BLaER1 (cell line): ENCODE measurements at regions not wholly inside any gene's neighbourhood (a gene's known extent, or its start where the extent isn't known, plus 50 kb on each side); places are given as distances from the start of the nearest gene placed in this dataset.
A peak's percentile ranks its signal among the peaks of the same experiment; 100 is the strongest.
"Not testable (repeated sequence)": the region's sequence is repeated elsewhere in the genome, so short reads cannot be mapped to it uniquely, and the experiment has no call there.

Experiments used
- H3K27ac ChIP-seq: shearing (Covaris generic); formaldehyde crosslinking; 2 replicates; pipeline ENCODE4 v1.8.1; 2022
- H3K27me3 ChIP-seq: shearing (Covaris generic); formaldehyde crosslinking; 2 replicates; pipeline ENCODE4 v1.8.1; 2022
- H3K36me3 ChIP-seq: shearing (Covaris generic); formaldehyde crosslinking; 2 replicates; pipeline ENCODE4 v1.8.1; 2022
- H3K4me1 ChIP-seq: shearing (Covaris generic); formaldehyde crosslinking; 2 replicates; pipeline ENCODE4 v1.8.1; 2022
- H3K4me2 ChIP-seq: shearing (Covaris generic); formaldehyde crosslinking; 2 replicates; pipeline ENCODE4 v1.8.1; 2022
- H3K4me3 ChIP-seq: shearing (Covaris generic); formaldehyde crosslinking; 2 replicates; pipeline ENCODE4 v1.8.1; 2022
- H3K9ac ChIP-seq: shearing (Covaris generic); formaldehyde crosslinking; 2 replicates; pipeline ENCODE4 v1.8.1; 2022
- H3K9me3 ChIP-seq: shearing (Covaris generic); formaldehyde crosslinking; 2 replicates; pipeline ENCODE4 v1.8.1; 2022
- H4K20me1 ChIP-seq: shearing (Covaris generic); formaldehyde crosslinking; 2 replicates; pipeline ENCODE4 v1.8.1; 2022
- Cebpa-rat ChIP-seq: shearing (Covaris generic); IDR thresholded peaks from 2 replicates; pipeline ENCODE4 v1.8.1; 2022

GRCh38 chr5:91950328-91950727, 567.2 kb upstream of the ARRDC3 start:
- Histone ChIP-seq H3K4me1 (peaks cover 44% of the 10 kb centered on the region), H4K20me1 (no peaks in the 10 kb centered on the region), H3K4me2 (no peak overlapping the region), H3K9ac (no peak overlapping the region), H3K36me3 (no peaks in the 10 kb centered on the region), H3K27me3 (no peaks in the 10 kb centered on the region), H3K4me3 (no peak overlapping the region), H3K27ac (no peak overlapping the region), H3K9me3 (peaks cover 31% of the 10 kb centered on the region)
- no peak for TF ChIP-seq Cebpa-rat

GRCh38 chr5:91946870-91947269, 563.8 kb upstream of the ARRDC3 start:
- Histone ChIP-seq H3K9ac (no peak overlapping the region), H3K27me3 (no peaks in the 10 kb centered on the region), H4K20me1 (no peaks in the 10 kb centered on the region), H3K4me3 (peak overlapping the region; percentile 15; the same call in 1 of the 2 replicates), H3K4me2 (peak overlapping the region; percentile 76), H3K9me3 (peaks cover 28% of the 10 kb centered on the region), H3K36me3 (no peaks in the 10 kb centered on the region), H3K27ac (no peak overlapping the region; the same call in 1 of the 2 replicates), H3K4me1 (peaks cover 28% of the 10 kb centered on the region)
- no peak for TF ChIP-seq Cebpa-rat

DNA sequence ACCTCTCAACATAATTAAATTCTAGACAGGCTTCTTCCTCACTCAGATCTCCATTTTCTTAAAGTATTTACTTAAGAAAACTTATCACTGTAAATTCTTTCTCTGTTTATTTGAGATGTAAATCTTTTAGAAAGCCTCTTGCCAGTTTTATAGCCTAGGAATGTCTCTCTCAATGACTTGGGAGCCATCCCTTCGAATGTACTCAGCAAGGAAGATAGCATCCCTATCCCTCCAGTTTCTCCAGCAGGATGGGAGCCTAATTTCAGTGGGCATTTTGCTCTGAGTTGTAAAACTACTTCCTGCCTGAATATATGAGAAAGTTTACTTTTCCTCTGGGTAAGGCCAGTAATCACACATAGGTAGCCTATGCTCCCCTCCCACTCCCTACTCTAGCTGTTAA, 558.5 kb upstream of the ARRDC3 start:
- Histone ChIP-seq H3K4me1 (peaks cover 9% of the 10 kb centered on the region), H3K9ac (no peak overlapping the region), H3K9me3 (peaks cover 4% of the 10 kb centered on the region; the same call in 1 of the 2 replicates), H3K4me2 (no peak overlapping the region), H3K27me3 (no peaks in the 10 kb centered on the region), H3K27ac (no peak overlapping the region), H3K36me3 (no peaks in the 10 kb centered on the region), H4K20me1 (no peaks in the 10 kb centered on the region), H3K4me3 (no peak overlapping the region)
- no peak for TF ChIP-seq Cebpa-rat

DNA sequence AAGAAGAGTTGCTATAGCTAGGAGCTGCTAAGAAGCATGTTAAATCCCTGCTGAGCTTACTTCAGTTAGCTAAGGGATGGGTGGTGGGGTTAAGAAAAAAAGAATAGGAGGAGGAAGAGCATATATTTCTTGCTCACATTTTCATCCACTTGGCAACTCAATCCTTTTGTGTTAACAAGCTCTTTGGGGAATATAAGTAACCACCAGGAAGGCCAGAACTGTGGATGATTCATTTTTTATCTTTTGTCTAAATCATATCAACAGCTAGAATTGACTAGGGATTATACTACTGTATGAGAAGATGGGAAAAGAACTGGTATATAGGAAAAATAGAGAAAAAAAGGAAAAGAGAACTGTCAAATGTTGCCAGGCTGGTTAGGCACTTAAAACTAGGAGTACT, 555.3 kb upstream of the ARRDC3 start:
- H4K20me1 ChIP-seq = no peaks in the 10 kb centered on the region
- no peaks in the 10 kb centered on the region for H3K27me3 ChIP-seq
- H3K27ac ChIP-seq = no peak overlapping the region
- no peak overlapping the region for H3K4me3 ChIP-seq
- H3K36me3 ChIP-seq = no peaks in the 10 kb centered on the region
- H3K4me1 ChIP-seq = no peaks in the 10 kb centered on the region
- no peak for TF ChIP-seq Cebpa-rat
- H3K9ac ChIP-seq = no peak overlapping the region
- H3K9me3 ChIP-seq = no peaks in the 10 kb centered on the region
- H3K4me2 ChIP-seq = no peak overlapping the region

GRCh38 chr5:91937121-91937520, 554.0 kb upstream of the ARRDC3 start:
- Histone ChIP-seq H3K9ac (no peak overlapping the region), H3K27me3 (no peaks in the 10 kb centered on the region), H3K36me3 (no peaks in the 10 kb centered on the region), H3K9me3 (no peaks in the 10 kb centered on the region), H3K4me1 (no peaks in the 10 kb centered on the region), H3K27ac (no peak overlapping the region), H3K4me3 (no peak overlapping the region), H3K4me2 (no peak overlapping the region), H4K20me1 (no peaks in the 10 kb centered on the region)
- TF ChIP-seq Cebpa-rat = no peak

DNA sequence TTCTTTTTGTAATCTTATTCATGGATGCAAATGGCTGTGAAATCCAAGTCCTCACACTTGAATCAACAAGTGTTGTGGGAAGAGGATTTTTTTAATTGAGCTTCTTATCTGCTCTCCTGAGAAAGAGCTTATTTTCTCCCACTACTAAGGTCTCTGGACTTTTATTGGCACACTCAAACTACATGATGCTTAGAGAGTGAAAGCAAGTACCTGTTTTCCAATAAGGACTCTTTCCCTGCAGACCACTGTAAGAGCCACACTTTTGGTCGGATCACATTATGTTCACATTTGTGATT, 546.4 kb upstream of the ARRDC3 start:
- H3K27ac ChIP-seq = no peak overlapping the region

DNA sequence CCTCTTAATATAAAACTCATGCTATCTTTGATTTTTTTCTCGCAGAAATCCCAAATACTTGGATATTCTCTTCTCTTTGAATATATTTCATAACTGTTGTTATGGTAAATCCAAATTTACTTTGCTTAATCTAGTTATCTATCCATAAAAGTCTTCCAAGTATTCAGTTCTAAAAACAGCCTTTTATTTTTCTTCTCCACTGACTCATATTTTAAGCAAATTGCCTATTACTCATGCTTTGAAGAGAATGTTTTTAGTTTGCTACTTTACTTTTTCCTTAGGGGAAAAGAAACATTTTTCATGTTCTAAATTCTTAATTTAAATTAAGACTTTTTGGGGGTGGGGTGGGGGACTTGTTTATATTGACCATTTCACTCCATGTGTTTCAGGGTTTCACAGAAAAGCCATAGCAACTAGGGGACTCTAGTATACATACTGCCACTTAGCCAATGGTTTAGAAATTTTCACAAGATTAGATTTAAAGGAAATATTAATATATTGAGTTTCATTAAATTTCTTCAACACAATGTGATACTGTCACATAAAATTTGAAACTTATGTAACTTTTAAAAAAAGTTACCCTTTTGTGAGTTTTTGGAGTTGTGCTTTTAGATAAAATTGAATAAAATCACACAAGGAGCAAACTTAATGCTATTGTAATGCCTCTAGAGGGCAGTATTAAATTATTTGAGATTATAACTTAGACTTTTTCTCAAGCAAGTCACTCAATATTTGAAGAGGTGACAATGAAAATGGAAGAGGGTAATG, 545.8 kb upstream of the ARRDC3 start:
- TF ChIP-seq Cebpa-rat = no peak

More for the DNA sequence above, 546.4 kb upstream of the ARRDC3 start:
- Histone ChIP-seq H3K9me3 (no peaks in the 10 kb centered on the region), H3K9ac (no peak overlapping the region), H3K4me3 (no peak overlapping the region), H3K4me2 (no peak overlapping the region), H3K4me1 (no peaks in the 10 kb centered on the region), H3K36me3 (no peaks in the 10 kb centered on the region), H3K27me3 (no peaks in the 10 kb centered on the region), H4K20me1 (no peaks in the 10 kb centered on the region)
- no peak for TF ChIP-seq Cebpa-rat

GRCh38 chr5:91927439-91927838, 544.3 kb upstream of the ARRDC3 start:
- no peak overlapping the region for H3K4me2 ChIP-seq
- no peaks in the 10 kb centered on the region for H3K9me3 ChIP-seq

More for the DNA sequence above, 545.8 kb upstream of the ARRDC3 start:
- H3K9me3 ChIP-seq = no peaks in the 10 kb centered on the region
- no peak overlapping the region for H3K9ac ChIP-seq
- H3K4me1 ChIP-seq = no peaks in the 10 kb centered on the region
- H3K4me2 ChIP-seq = no peak overlapping the region
- no peaks in the 10 kb centered on the region for H3K27me3 ChIP-seq
- H3K27ac ChIP-seq = no peak overlapping the region
- no peak overlapping the region for H3K4me3 ChIP-seq
- H4K20me1 ChIP-seq = no peaks in the 10 kb centered on the region
- no peaks in the 10 kb centered on the region for H3K36me3 ChIP-seq

DNA sequence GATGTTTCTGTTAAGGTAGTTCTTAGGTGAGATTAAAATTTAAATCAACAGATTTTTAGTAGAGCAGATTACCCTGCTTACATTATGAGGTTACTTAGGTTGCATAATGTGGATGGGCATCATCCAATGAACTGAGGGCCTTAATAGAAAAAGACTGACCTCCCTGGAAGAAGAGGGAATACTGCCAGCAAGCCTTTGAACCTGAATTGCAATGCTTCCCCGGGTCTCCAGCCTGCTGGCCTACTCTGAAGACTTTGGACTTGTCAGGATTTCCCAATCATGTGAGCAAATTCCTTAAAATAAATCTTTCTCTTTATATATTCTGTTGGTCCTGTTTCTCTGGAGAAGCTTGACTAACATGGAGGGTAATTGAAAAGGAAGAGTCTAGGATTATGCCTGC, 542.1 kb upstream of the ARRDC3 start:
- Histone ChIP-seq H3K9me3 (no peaks in the 10 kb centered on the region), H3K27ac (no peak overlapping the region), H3K9ac (no peak overlapping the region), H3K4me3 (no peak overlapping the region), H3K36me3 (no peaks in the 10 kb centered on the region), H3K4me2 (no peak overlapping the region), H4K20me1 (no peaks in the 10 kb centered on the region), H3K4me1 (no peaks in the 10 kb centered on the region), H3K27me3 (no peaks in the 10 kb centered on the region)
- TF ChIP-seq Cebpa-rat = no peak

More at GRCh38 chr5:91927439-91927838, 544.3 kb upstream of the ARRDC3 start:
- Histone ChIP-seq H3K4me1 (no peaks in the 10 kb centered on the region), H3K9ac (no peak overlapping the region), H3K4me3 (no peak overlapping the region), H3K27me3 (no peaks in the 10 kb centered on the region), H4K20me1 (no peaks in the 10 kb centered on the region), H3K36me3 (no peaks in the 10 kb centered on the region), H3K27ac (no peak overlapping the region)
- no peak for TF ChIP-seq Cebpa-rat

- not testable (repeated sequence) for H3K4me1 ChIP-seq, H3K4me2 ChIP-seq, H3K27ac ChIP-seq, H3K4me3 ChIP-seq, H3K36me3 ChIP-seq, H3K9ac ChIP-seq, H4K20me1 ChIP-seq, H3K27me3 ChIP-seq
- peaks cover 16% of the 10 kb centered on the region for H3K9me3 ChIP-seq
Observed at GRCh38 chr5:91917037-91917814, 534.1 kb upstream of the ARRDC3 start.
